ENCODE measurements at regions not wholly inside any gene's neighbourhood (a gene's known extent, or its start where the extent isn't known, plus 50 kb on each side); places are given as distances from the start of the nearest gene placed in this dataset.

GRCh38 chr10:8283986-8284385, 229.5 kb downstream of the GATA3 start:
- TF ChIP-seq EZH2 (IDR thresholded peaks at IDR 0.05; ENCODE audit: low read length) (no peak), CTCF (optimal IDR thresholded peaks at IDR 0.05 in 1 of 3, IDR thresholded peaks at IDR 0.05 in 1 of 3, conservative IDR thresholded peaks at IDR 0.05 in 1 of 3; ENCODE audit: extremely low read depth in 1 of 3, insufficient read depth in 2 of 3, low read length in 3 of 3) (no peak)
